Breast epithelium (tissue), 3 donors: ENCODE measurements at regions not wholly inside any gene's neighbourhood (a gene's known extent, or its start where the extent isn't known, plus 50 kb on each side); places are given as distances from the start of the nearest gene placed in this dataset.

Source experiments
- POLR2A ChIP-seq: fragments of 450-650 bp; IDR thresholded peaks from one replicate; pipeline ENCODE4 v1.6.1; 2016; ENCODE audit warnings: antibody characterized with exemption, mild to moderate bottlenecking, moderate library complexity
- POLR2AphosphoS5 ChIP-seq, 3 donors: sonication (generic); formaldehyde crosslinking; IDR thresholded peaks; one replicate each; pipeline ENCODE4 v1.6.1; 2017; ENCODE audit warnings: antibody characterized with exemption in 3 of 3
- TF ChIP-seq, protein P1 (sequence below), 3 donors: fragments of 450-650 bp; IDR thresholded peaks; one replicate each; pipeline ENCODE4 v1.5.1; 2016 to 2017; ENCODE audit warnings: antibody characterized with exemption in 3 of 3, mild to moderate bottlenecking in 3 of 3, moderate library complexity in 3 of 3

GRCh38 chr1:233735847-233736246, 121.9 kb downstream of the KCNK1 start:
- TF ChIP-seq, protein P1, sequence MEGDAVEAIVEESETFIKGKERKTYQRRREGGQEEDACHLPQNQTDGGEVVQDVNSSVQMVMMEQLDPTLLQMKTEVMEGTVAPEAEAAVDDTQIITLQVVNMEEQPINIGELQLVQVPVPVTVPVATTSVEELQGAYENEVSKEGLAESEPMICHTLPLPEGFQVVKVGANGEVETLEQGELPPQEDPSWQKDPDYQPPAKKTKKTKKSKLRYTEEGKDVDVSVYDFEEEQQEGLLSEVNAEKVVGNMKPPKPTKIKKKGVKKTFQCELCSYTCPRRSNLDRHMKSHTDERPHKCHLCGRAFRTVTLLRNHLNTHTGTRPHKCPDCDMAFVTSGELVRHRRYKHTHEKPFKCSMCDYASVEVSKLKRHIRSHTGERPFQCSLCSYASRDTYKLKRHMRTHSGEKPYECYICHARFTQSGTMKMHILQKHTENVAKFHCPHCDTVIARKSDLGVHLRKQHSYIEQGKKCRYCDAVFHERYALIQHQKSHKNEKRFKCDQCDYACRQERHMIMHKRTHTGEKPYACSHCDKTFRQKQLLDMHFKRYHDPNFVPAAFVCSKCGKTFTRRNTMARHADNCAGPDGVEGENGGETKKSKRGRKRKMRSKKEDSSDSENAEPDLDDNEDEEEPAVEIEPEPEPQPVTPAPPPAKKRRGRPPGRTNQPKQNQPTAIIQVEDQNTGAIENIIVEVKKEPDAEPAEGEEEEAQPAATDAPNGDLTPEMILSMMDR (IDR thresholded peaks at IDR 0.05): no peak
- TF ChIP-seq POLR2AphosphoS5 (IDR thresholded peaks at IDR 0.05) (no peak), POLR2A (no peak)
